Activated naive CD4-positive, alpha-beta T cell treated with anti-CD3 and anti-CD28 coated beads, Interleukin-2, amount 10 ng/mL, durations not matched to agents 7 days and 5 days (primary cell): ENCODE measurements at regions not wholly inside any gene's neighbourhood (a gene's known extent, or its start where the extent isn't known, plus 50 kb on each side); places are given as distances from the start of the nearest gene placed in this dataset.

ENCODE experiments used
- CTCF ChIA-PET: fragments of 350-600 bp; sonication (Branson Sonifier 250); formaldehyde crosslinking; loops from one replicate; lab custom pipeline; 2021; ENCODE audit warnings: antibody characterized with exemption; lab: Charles Lee
- DNase-seq: peaks from one replicate; pipeline ENCODE4 v3.0.0-alpha.2; 2020
- H3K27ac Mint-ChIP-seq: one replicate; pipeline ENCODE4 v1.8.0; 2021; ENCODE audit warnings: mild to moderate bottlenecking, moderate library complexity, mixed read lengths
- H3K27me3 Mint-ChIP-seq: one replicate; pipeline ENCODE4 v1.8.0; 2021; ENCODE audit warnings: mild to moderate bottlenecking, mixed read lengths
- H3K36me3 Mint-ChIP-seq: one replicate; pipeline ENCODE4 v1.8.0; 2021; ENCODE audit warnings: mixed read lengths
- H3K4me1 Mint-ChIP-seq: one replicate; pipeline ENCODE4 v1.8.0; 2021; ENCODE audit warnings: mixed read lengths
- H3K4me3 Mint-ChIP-seq: one replicate; pipeline ENCODE4 v1.8.0; 2021; ENCODE audit warnings: mild to moderate bottlenecking, moderate library complexity, mixed read lengths
- H3K9me3 Mint-ChIP-seq: one replicate; pipeline ENCODE4 v1.8.0; 2021; ENCODE audit warnings: mixed read lengths

DNA sequence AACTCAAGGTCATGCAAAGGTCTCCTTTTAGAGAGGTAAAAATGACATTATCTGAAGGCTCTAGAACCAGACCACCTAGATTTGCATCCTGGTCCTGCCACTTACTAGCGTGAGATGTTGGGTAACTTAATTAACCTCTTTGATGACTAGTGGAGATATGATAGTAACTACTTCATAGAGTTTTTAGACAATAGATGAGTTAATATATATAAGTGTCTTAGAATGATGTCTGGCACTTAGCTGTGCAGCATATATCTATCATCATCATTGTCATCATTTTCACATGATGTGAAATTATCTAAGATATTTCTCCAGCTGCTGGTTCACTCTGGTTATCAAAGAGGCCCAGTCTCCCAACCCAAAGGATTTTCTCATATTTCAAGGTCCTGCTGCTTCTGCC is 126.1 kb upstream of the DCLK2 start:
- CTCF ChIA-PET: no interaction called here

DNA sequence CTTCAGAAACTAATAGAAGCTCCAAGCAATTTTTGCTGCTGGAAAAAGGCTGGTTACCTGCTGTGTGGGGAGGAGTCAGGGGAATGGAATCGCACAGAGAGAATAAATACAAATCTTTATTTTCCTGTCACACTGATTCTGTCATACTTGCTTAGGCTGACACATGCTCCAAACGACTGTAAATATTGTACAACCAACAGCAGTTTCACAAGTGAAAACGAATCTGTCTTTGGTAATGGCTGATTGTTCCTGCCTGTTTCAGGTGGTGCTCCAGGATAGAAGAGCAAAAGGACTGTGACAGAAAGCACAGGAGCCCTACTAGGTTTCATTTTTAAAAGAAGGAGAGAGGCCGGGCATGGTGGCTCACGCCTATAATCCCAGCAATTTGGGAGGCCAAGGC is 125.5 kb upstream of the DCLK2 start:
- Mint-ChIP-seq H3K36me3 (no peaks in the 10 kb centered on the region), H3K9me3 (no peaks in the 10 kb centered on the region), H3K27ac (no peak overlapping the region), H3K4me1 (no peaks in the 10 kb centered on the region), H3K4me3 (no peak overlapping the region), H3K27me3 (no peaks in the 10 kb centered on the region)
- CTCF ChIA-PET: no interaction called here
- DNase-seq: no peak

More for the DNA sequence above, 126.1 kb upstream of the DCLK2 start:
- Mint-ChIP-seq H3K4me1 (no peaks in the 10 kb centered on the region), H3K4me3 (no peak overlapping the region), H3K27ac (no peak overlapping the region), H3K9me3 (no peaks in the 10 kb centered on the region), H3K27me3 (no peaks in the 10 kb centered on the region), H3K36me3 (no peaks in the 10 kb centered on the region)
- no peak for DNase-seq

DNA sequence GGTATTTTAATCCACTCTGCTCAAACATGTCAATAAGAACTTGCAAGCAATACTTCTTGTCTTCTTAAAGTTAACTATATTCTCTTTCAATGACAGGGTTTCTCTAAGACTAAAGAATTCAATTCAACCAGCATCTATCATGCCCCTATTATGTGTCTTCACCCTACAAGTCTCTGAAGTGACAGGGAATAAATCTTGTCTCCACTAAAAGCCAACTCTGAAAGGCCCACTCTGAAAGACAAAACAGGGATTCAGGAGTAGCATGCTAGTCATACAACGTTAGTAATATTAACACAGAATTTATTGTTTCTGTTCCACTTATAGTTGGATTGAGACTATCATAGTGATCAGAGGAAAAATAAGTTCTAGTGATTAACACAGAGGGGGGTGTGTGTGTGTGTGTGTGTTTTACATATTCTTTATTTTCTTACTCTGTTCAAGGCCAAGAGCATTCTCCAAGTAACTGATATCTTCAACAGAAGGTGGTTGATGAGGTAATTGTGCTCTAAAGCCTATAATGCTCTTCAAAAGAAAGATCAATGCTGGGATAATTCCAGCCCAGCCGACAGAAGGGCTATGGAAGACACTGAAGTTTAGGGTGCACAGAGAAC is 122.4 kb upstream of the DCLK2 start:
- no peaks in the 10 kb centered on the region for H3K9me3 Mint-ChIP-seq
- DNase-seq: no peak
- H3K4me3 Mint-ChIP-seq: no peak overlapping the region
- no peak overlapping the region for H3K27ac Mint-ChIP-seq
- H3K36me3 Mint-ChIP-seq: no peaks in the 10 kb centered on the region
- no peaks in the 10 kb centered on the region for H3K27me3 Mint-ChIP-seq
- no peaks in the 10 kb centered on the region for H3K4me1 Mint-ChIP-seq
- CTCF ChIA-PET: no interaction called here

- H3K36me3 Mint-ChIP-seq: no peaks in the 10 kb centered on the region
- H3K27ac Mint-ChIP-seq: no peak overlapping the region
- CTCF ChIA-PET: no interaction called here
- no peaks in the 10 kb centered on the region for H3K4me1 Mint-ChIP-seq
- no peak for DNase-seq
- H3K27me3 Mint-ChIP-seq: no peaks in the 10 kb centered on the region
- H3K4me3 Mint-ChIP-seq: no peak overlapping the region
- H3K9me3 Mint-ChIP-seq: no peaks in the 10 kb centered on the region
Observed at GRCh38 chr4:149956678-149957077, 121.6 kb upstream of the DCLK2 start.

- Mint-ChIP-seq H3K4me3 (no peak overlapping the region), H3K9me3 (no peaks in the 10 kb centered on the region), H3K4me1 (no peaks in the 10 kb centered on the region), H3K27me3 (peaks cover 4% of the 10 kb centered on the region), H3K36me3 (no peaks in the 10 kb centered on the region), H3K27ac (no peak overlapping the region)
- CTCF ChIA-PET: no interaction called here
- no peak for DNase-seq
Observed at GRCh38 chr4:149961876-149962597, 116.2 kb upstream of the DCLK2 start.

- DNase-seq: no peak
- CTCF ChIA-PET: no interaction called here
- no peaks in the 10 kb centered on the region for H3K4me1 Mint-ChIP-seq
Observed at GRCh38 chr4:149964001-149964796, 114.0 kb upstream of the DCLK2 start.

DNA sequence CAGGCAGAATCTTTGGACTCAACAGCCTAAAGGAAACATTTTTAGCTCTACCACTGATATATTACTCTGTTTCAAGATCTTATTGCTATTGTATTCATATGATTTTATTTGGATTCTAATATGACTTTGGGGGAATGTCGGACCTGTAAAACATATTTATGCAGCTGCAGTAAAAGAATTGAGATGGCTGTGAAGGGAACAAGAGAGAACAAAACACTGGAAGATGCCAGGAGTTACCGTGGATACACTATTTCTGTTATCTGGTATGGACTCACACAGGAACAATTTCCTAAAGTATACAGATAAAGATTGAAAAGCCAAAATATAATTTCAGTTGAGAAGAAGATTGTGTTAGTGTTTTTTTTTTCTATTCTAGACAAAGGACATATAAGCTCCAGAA is 113.0 kb upstream of the DCLK2 start:
- no peaks in the 10 kb centered on the region for H3K9me3 Mint-ChIP-seq
- no peaks in the 10 kb centered on the region for H3K36me3 Mint-ChIP-seq
- CTCF ChIA-PET: no interaction called here
- H3K4me1 Mint-ChIP-seq: no peaks in the 10 kb centered on the region
- H3K27me3 Mint-ChIP-seq: peaks cover 4% of the 10 kb centered on the region
- DNase-seq: no peak
- no peak overlapping the region for H3K4me3 Mint-ChIP-seq
- H3K27ac Mint-ChIP-seq: no peak overlapping the region

More at GRCh38 chr4:149964001-149964796, 114.0 kb upstream of the DCLK2 start:
- Mint-ChIP-seq H3K4me3 (no peak overlapping the region), H3K9me3 (no peaks in the 10 kb centered on the region), H3K27ac (no peak overlapping the region), H3K27me3 (peaks cover 4% of the 10 kb centered on the region), H3K36me3 (no peaks in the 10 kb centered on the region)

- CTCF ChIA-PET: interaction anchor here (0.5 kb wide), 1 partner anchor 41 kb away, joined by 3 read pairs; no protein-coding TSS in a partner anchor
- DNase-seq: no peak
- no peak overlapping the region for H3K27ac Mint-ChIP-seq
- H3K27me3 Mint-ChIP-seq: peaks cover 4% of the 10 kb centered on the region
- H3K4me3 Mint-ChIP-seq: no peak overlapping the region
- no peaks in the 10 kb centered on the region for H3K9me3 Mint-ChIP-seq
- H3K36me3 Mint-ChIP-seq: no peaks in the 10 kb centered on the region
- no peaks in the 10 kb centered on the region for H3K4me1 Mint-ChIP-seq
Observed at GRCh38 chr4:149972407-149972806, 105.8 kb upstream of the DCLK2 start.

GRCh38 chr4:149973181-149973580 is 105.1 kb upstream of the DCLK2 start:
- CTCF ChIA-PET: no interaction called here
- Mint-ChIP-seq H3K9me3 (no peaks in the 10 kb centered on the region), H3K4me3 (no peak overlapping the region), H3K27ac (no peak overlapping the region), H3K4me1 (no peaks in the 10 kb centered on the region), H3K36me3 (no peaks in the 10 kb centered on the region), H3K27me3 (peaks cover 4% of the 10 kb centered on the region)
- no peak for DNase-seq

DNA sequence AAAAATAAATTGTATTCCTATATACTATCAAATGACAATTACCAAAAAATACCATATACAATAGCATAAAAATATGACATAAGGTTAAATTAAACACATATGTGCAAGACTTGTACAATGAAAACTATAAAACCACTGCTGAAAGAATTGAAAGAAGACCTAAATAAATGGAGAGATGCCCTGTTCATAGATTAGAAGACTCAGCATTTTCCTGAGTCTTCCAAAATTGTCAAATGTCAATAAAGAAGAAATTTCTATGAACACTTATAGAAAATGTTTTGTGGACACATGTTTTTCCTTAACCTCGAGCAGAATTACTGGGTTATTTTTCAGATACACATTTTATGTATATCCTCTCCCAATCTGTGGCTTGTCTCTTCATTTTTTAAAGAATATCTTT is 103.1 kb upstream of the DCLK2 start:
- Mint-ChIP-seq H3K36me3 (no peaks in the 10 kb centered on the region), H3K4me1 (no peaks in the 10 kb centered on the region), H3K9me3 (no peaks in the 10 kb centered on the region), H3K4me3 (no peak overlapping the region), H3K27ac (no peak overlapping the region), H3K27me3 (peaks cover 4% of the 10 kb centered on the region)
- CTCF ChIA-PET: no interaction called here
- DNase-seq: no peak

- Mint-ChIP-seq H3K27ac (no peak overlapping the region), H3K4me3 (no peak overlapping the region), H3K9me3 (peaks cover 2% of the 10 kb centered on the region), H3K36me3 (no peaks in the 10 kb centered on the region), H3K27me3 (peaks cover 4% of the 10 kb centered on the region), H3K4me1 (peaks cover 5% of the 10 kb centered on the region)
- CTCF ChIA-PET: interaction anchor here (0.6 to 1.3 kb wide), 3 partner anchors 42 to 1300 kb away, joined by 3 read pairs; no protein-coding TSS in a partner anchor
- DNase-seq: no peak
Observed at GRCh38 chr4:149980121-149980682, 98.0 kb upstream of the DCLK2 start.

- CTCF ChIA-PET: interaction anchor here (0.7 to 1.7 kb wide), 3 partner anchors 25 to 886 kb away, joined by 3 to 6 read pairs (median 5); no protein-coding TSS in a partner anchor
- H3K27ac Mint-ChIP-seq: no peak overlapping the region
- peaks cover 4% of the 10 kb centered on the region for H3K27me3 Mint-ChIP-seq
- peaks cover 2% of the 10 kb centered on the region for H3K9me3 Mint-ChIP-seq
- DNase-seq: peak; percentile 63
- no peak overlapping the region for H3K4me3 Mint-ChIP-seq
- peaks cover 12% of the 10 kb centered on the region for H3K4me1 Mint-ChIP-seq
- H3K36me3 Mint-ChIP-seq: no peaks in the 10 kb centered on the region
Observed at GRCh38 chr4:149980941-149981340, 97.3 kb upstream of the DCLK2 start.

GRCh38 chr4:149983401-149983800 is 94.8 kb upstream of the DCLK2 start:
- H3K4me3 Mint-ChIP-seq: no peak overlapping the region
- CTCF ChIA-PET: interaction anchor here (1.4 to 1.6 kb wide), 2 partner anchors 24 to 259 kb away, joined by 3 to 4 read pairs; no protein-coding TSS in a partner anchor
- no peak overlapping the region for H3K27ac Mint-ChIP-seq
- DNase-seq: no peak
- H3K27me3 Mint-ChIP-seq: no peaks in the 10 kb centered on the region
- no peaks in the 10 kb centered on the region for H3K36me3 Mint-ChIP-seq
- H3K4me1 Mint-ChIP-seq: peaks cover 32% of the 10 kb centered on the region
- H3K9me3 Mint-ChIP-seq: peaks cover 2% of the 10 kb centered on the region

DNA sequence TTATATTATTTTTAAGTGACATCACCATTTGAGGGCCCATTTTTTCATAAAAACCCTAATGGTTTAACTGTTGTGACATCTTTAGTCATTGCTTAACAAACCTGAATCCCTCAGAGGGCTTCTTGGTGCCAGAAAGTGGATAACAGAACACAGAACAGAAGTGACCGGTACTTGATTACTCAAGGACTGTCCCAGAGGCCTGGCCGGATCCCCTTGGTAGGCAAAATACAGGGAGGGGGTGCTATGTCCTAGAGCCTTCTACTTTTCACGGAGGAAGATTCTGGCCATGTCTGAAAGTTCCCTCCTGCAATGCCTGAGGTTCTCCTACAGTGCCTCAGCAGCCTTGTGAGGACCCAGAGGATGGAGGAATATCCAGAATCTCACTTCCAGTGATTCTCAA is 94.3 kb upstream of the DCLK2 start:
- H3K9me3 Mint-ChIP-seq: peaks cover 2% of the 10 kb centered on the region
- peaks cover 32% of the 10 kb centered on the region for H3K4me1 Mint-ChIP-seq
- no peak overlapping the region for H3K4me3 Mint-ChIP-seq
- no peaks in the 10 kb centered on the region for H3K36me3 Mint-ChIP-seq
- no peak for DNase-seq
- H3K27ac Mint-ChIP-seq: no peak overlapping the region
- CTCF ChIA-PET: interaction anchor here (1.4 to 1.6 kb wide), 2 partner anchors 24 to 259 kb away, joined by 3 to 4 read pairs; no protein-coding TSS in a partner anchor
- H3K27me3 Mint-ChIP-seq: no peaks in the 10 kb centered on the region
